ENCODE measurements at regions not wholly inside any gene's neighbourhood (a gene's known extent, or its start where the extent isn't known, plus 50 kb on each side); places are given as distances from the start of the nearest gene placed in this dataset.

DNA sequence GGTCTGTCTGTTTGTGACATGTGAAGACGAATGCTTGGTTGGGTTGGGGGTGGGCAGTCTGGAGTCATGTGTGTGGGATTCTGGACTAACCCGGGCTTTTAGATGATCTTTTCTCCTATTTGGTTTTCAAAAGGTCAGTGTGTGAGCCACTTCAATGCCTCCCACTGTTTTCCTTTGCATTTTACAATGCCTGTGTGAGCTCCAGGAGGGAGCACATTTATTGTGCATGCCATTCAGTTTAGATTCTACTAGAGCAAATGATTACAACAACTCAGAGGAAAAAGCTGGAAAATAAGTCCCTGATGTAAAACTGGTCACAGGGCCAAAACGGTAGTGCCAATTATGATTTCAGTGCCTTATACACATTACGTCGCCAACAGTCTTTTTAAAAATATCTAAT, 90.9 kb downstream of the LYPLAL1 start:
- no peaks in the 10 kb centered on the region for H3K27me3 ChIP-seq (ENCODE audit: insufficient read depth, low read length)
- BruUV-seq (replicated peaks): no TSS peak
- TF ChIP-seq EZH2phosphoT487 (IDR thresholded peaks at IDR 0.05; ENCODE audit: borderline replicate concordance): no peak
- TF ChIP-seq, protein P1, sequence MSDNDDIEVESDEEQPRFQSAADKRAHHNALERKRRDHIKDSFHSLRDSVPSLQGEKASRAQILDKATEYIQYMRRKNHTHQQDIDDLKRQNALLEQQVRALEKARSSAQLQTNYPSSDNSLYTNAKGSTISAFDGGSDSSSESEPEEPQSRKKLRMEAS (IDR thresholded peaks at IDR 0.05): no peak
- TF ChIP-seq, protein P2, sequence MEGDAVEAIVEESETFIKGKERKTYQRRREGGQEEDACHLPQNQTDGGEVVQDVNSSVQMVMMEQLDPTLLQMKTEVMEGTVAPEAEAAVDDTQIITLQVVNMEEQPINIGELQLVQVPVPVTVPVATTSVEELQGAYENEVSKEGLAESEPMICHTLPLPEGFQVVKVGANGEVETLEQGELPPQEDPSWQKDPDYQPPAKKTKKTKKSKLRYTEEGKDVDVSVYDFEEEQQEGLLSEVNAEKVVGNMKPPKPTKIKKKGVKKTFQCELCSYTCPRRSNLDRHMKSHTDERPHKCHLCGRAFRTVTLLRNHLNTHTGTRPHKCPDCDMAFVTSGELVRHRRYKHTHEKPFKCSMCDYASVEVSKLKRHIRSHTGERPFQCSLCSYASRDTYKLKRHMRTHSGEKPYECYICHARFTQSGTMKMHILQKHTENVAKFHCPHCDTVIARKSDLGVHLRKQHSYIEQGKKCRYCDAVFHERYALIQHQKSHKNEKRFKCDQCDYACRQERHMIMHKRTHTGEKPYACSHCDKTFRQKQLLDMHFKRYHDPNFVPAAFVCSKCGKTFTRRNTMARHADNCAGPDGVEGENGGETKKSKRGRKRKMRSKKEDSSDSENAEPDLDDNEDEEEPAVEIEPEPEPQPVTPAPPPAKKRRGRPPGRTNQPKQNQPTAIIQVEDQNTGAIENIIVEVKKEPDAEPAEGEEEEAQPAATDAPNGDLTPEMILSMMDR (IDR thresholded peaks at IDR 0.05 in 2 of 3, conservative IDR thresholded peaks at IDR 0.05 in 1 of 3; ENCODE audit: borderline replicate concordance in 1 of 3, insufficient read depth in 1 of 3, low read depth in 2 of 3, low read length in 2 of 3): no peak
- TF ChIP-seq RAD21 (IDR thresholded peaks at IDR 0.05; ENCODE audit: low read depth): no peak
- TF ChIP-seq SP1 (IDR thresholded peaks at IDR 0.05; ENCODE audit: low read depth): no peak
- no peak for TF ChIP-seq YY1 (IDR thresholded peaks at IDR 0.05; ENCODE audit: extremely low read depth, insufficient replicate concordance, low read depth, low read length)
- TF ChIP-seq, protein P3, sequence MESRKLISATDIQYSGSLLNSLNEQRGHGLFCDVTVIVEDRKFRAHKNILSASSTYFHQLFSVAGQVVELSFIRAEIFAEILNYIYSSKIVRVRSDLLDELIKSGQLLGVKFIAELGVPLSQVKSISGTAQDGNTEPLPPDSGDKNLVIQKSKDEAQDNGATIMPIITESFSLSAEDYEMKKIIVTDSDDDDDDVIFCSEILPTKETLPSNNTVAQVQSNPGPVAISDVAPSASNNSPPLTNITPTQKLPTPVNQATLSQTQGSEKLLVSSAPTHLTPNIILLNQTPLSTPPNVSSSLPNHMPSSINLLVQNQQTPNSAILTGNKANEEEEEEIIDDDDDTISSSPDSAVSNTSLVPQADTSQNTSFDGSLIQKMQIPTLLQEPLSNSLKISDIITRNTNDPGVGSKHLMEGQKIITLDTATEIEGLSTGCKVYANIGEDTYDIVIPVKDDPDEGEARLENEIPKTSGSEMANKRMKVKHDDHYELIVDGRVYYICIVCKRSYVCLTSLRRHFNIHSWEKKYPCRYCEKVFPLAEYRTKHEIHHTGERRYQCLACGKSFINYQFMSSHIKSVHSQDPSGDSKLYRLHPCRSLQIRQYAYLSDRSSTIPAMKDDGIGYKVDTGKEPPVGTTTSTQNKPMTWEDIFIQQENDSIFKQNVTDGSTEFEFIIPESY (IDR thresholded peaks at IDR 0.05; ENCODE audit: extremely low read depth, insufficient replicate concordance, low read length): no peak
- TF ChIP-seq POLR2A (IDR thresholded peaks at IDR 0.05; ENCODE audit: borderline replicate concordance, extremely low read depth, insufficient read depth, insufficient read length): no peak
- no peak for TF ChIP-seq CBX3 (IDR thresholded peaks at IDR 0.05; ENCODE audit: low read depth)
- no peak for TF ChIP-seq EZH2 (IDR thresholded peaks at IDR 0.05)
- TF ChIP-seq EGR1 (IDR thresholded peaks at IDR 0.05; ENCODE audit: low read depth): no peak
- no peaks in the 10 kb centered on the region for H3K9me3 ChIP-seq (ENCODE audit: control insufficient read depth in 1 of 2, insufficient read depth in 1 of 2, low read depth in 1 of 2, low read length in 2 of 2)
- DNase-seq (ENCODE audit: low read depth, low spot score) (no peak), ATAC-seq (no peak)
- H3K27ac ChIP-seq (ENCODE audit: low read depth, low read length): no peak overlapping the region
- no peaks in the 10 kb centered on the region for H3K36me3 ChIP-seq (ENCODE audit: control insufficient read depth in 1 of 2, insufficient read depth in 2 of 2, low read length in 2 of 2)
- no peaks in the 10 kb centered on the region for H3K79me2 ChIP-seq (ENCODE audit: insufficient read depth, low read length)
- no peak overlapping the region for H3K4me3 ChIP-seq (replicated peaks in 1 of 2; ENCODE audit: low read depth in 1 of 2, low read length in 2 of 2)
- intact Hi-C loops (cut with micrococcal nuclease): no loop called here
- RAD21 ChIA-PET (ENCODE audit: low non-redundant PET in 1 of 2, low total read pairs in 2 of 2, uncharacterized antibody in 2 of 2, unreplicated experiment in 2 of 2): no interaction called here
- POLR2A ChIA-PET: no interaction called here
- H2AFZ ChIP-seq (ENCODE audit: low read depth, low read length, poor library complexity, severe bottlenecking): no peak overlapping the region
- no peak overlapping the region for H3K4me2 ChIP-seq (ENCODE audit: low read length)
- H4K20me1 ChIP-seq (ENCODE audit: insufficient read depth): no peaks in the 10 kb centered on the region
- CTCF ChIA-PET: no interaction called here
- H3K9me2 ChIP-seq (ENCODE audit: insufficient read depth): no peaks in the 10 kb centered on the region
- H3K9ac ChIP-seq (ENCODE audit: low read length): no peak overlapping the region
- H3K4me1 ChIP-seq (ENCODE audit: control insufficient read depth in 1 of 2, insufficient read depth in 2 of 2, low read length in 2 of 2): no peaks in the 10 kb centered on the region

Data from HCT116 (cell line).